HG02970 (cell line): ENCODE measurements at regions not wholly inside any gene's neighbourhood (a gene's known extent, or its start where the extent isn't known, plus 50 kb on each side); places are given as distances from the start of the nearest gene placed in this dataset.
"Not testable (repeated sequence)": the region's sequence is repeated elsewhere in the genome, so short reads cannot be mapped to it uniquely, and the experiment has no call there.

Experiments used
- ATAC-seq: cut with Tn5 transposase; IDR thresholded peaks from one replicate; pipeline ENCODE4 v1.9.1; 2021; ENCODE audit warnings: mild to moderate bottlenecking, moderate library complexity, moderate number of reproducible peaks; ENCODE audit not compliant: unreplicated experiment, low FRiP score

DNA sequence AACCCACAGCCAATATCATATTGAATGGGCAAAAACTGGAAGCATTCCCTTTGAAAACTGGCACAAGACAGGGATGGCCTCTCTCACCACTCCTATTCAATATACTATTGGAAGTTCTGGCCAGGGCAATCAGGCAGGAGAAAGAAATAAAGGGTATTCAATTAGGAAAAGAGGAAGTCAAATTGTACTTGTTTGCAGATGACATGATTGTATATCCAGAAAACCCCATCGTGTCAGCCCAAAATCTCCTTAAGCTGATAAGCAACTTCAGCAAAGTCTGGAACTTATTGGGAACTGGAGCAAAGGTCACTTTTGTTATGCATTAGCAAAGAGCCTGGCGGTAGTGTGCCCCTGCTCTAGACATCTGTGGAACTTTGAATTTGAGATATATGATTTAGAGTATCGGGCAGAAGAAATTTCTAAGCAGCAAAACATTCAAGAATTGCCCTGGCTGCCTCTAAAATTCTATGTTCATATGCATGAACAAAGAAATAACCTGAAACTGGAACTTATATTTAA is 53.4 kb upstream of the PSMA1 start:
- not testable (repeated sequence) for ATAC-seq

GRCh38 chr11:14577292-14577691 is 57.1 kb upstream of the PSMA1 start:
- ATAC-seq: no peak

- peak; percentile 23 for ATAC-seq
Measured at GRCh38 chr11:14577835-14578529, 57.8 kb upstream of the PSMA1 start.

- peak; percentile 97 for ATAC-seq
Measured at GRCh38 chr11:14578541-14578956, 58.4 kb upstream of the PSMA1 start.

GRCh38 chr11:14579646-14580045 is 59.5 kb upstream of the PSMA1 start:
- no peak for ATAC-seq

DNA sequence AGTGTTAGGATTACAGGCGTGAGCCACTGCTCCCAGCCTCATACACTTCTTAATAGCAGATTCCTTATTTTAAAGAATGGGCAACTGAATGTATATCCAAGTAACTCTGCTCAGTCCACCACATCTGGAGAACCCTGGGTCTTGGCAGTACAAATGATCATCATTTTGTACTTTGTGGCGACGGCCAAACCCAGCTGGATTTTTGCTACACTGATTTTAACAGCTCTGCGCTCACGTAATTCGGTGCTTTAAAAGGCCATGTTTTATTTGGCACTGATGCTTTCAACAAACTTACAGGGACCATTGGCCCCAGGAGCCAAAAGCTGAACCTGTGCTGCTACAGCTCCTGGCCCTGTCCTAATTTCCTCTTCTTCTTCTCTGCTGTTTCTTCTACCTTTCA is 60.8 kb upstream of the PDE3B start:
- ATAC-seq: no peak

- no peak for ATAC-seq
Measured at GRCh38 chr11:14583252-14584034, 60.2 kb upstream of the PDE3B start.

- ATAC-seq: no peak
Measured at GRCh38 chr11:14584035-14584363, 59.6 kb upstream of the PDE3B start.

- no peak for ATAC-seq
Measured at GRCh38 chr11:14584595-14584994, 59.0 kb upstream of the PDE3B start.

- no peak for ATAC-seq
Measured at GRCh38 chr11:14585438-14585837, 58.2 kb upstream of the PDE3B start.

GRCh38 chr11:14587258-14587657 is 56.3 kb upstream of the PDE3B start:
- ATAC-seq: no peak

DNA sequence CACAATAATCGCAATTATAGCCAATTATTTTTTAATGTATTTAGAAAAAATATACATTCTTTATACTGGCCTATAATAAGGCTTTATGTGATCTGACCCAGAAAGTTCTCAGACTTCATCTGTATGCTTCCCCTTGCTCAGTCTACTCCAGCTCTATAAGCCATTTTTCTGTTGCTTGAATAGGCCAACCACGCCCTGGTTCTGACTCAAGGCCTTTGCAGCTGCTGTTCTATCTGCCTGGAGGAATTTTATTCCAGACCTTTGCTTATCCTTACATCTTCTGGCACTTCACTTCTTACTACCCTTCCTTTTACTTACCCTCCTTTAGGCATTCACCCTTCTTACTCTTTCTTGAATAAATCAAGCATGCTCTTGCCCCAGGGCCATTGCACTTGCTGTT is 54.9 kb upstream of the PDE3B start:
- no peak for ATAC-seq

- no peak for ATAC-seq
Measured at GRCh38 chr11:14589421-14589820, 54.2 kb upstream of the PDE3B start.

- not testable (repeated sequence) for ATAC-seq
Measured at GRCh38 chr11:14591046-14591445, 52.6 kb upstream of the PDE3B start.

GRCh38 chr11:14593671-14594070 is 49.9 kb upstream of the PDE3B start:
- no peak for ATAC-seq
